HL-60 (cell line): ENCODE measurements at regions not wholly inside any gene's neighbourhood (a gene's known extent, or its start where the extent isn't known, plus 50 kb on each side); places are given as distances from the start of the nearest gene placed in this dataset.

ENCODE experiments used
- DNase-seq, 2 experiments: peaks; one replicate each; pipeline ENCODE4 v3.0.0-alpha.2; 2010 to 2020; ENCODE audit warnings: low read depth in 1 of 2, low spot score in 1 of 2
- H3K27ac ChIP-seq: fragments of 250-450 bp; sonication (Bioruptor Pico); replicated peaks from 2 replicates; pipeline ENCODE4 v1.5.1; 2020; ENCODE audit warnings: mild to moderate bottlenecking, moderate library complexity
- H3K27me3 ChIP-seq: fragments of 250-450 bp; sonication (Bioruptor Pico); 2 replicates; pipeline ENCODE4 v1.5.1; 2021; ENCODE audit warnings: mild to moderate bottlenecking, moderate library complexity; ENCODE audit not compliant: insufficient read depth, poor library complexity, severe bottlenecking
- H3K4me3 ChIP-seq: replicated peaks from 2 replicates; pipeline ENCODE4 v1.5.1; 2011; ENCODE audit warnings: mild to moderate bottlenecking, control low read depth, low read length; ENCODE audit not compliant: insufficient read depth
- CTCF ChIP-seq: IDR thresholded peaks from one replicate; pipeline ENCODE4 v1.5.1; 2011; ENCODE audit warnings: low read length, control low read depth, inconsistent platforms; ENCODE audit not compliant: insufficient read depth
- GABPA ChIP-seq: IDR thresholded peaks from 2 replicates; pipeline ENCODE4 v1.6.1; 2012; ENCODE audit warnings: low read depth
- POLR2AphosphoS5 ChIP-seq: IDR thresholded peaks from 2 replicates; pipeline ENCODE4 v1.6.1; 2012; ENCODE audit warnings: low read depth
- SPI1 ChIP-seq: IDR thresholded peaks from 2 replicates; pipeline ENCODE4 v1.6.1; 2012; ENCODE audit warnings: low read depth, mild to moderate bottlenecking, borderline replicate concordance
- TF ChIP-seq, protein P1 (sequence below): IDR thresholded peaks from 2 replicates; pipeline ENCODE4 v1.6.1; 2012; ENCODE audit warnings: low read depth; ENCODE audit not compliant: insufficient replicate concordance

DNA sequence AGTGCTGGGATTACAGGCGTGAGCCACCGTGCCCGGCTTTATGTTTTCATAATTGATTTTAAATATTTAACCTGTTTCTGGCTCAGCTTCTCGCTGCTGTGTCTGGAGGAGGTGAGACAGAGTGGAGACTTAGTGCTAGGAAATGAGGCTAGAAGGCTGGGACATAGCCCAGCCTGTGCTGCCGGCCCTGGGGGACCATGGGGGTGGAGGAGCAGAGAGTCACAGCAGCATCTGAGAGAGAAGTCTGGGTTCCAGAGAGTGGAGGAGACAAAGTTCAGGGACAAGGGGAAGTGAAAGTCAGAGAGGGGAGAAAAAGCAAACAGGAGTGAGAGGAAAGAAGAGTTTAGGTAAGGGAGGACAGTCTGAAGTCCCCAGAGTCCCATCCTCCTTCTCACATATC lies 71.9 kb downstream of the LHX9 start:
- no peak for DNase-seq
- no peak overlapping the region for H3K4me3 ChIP-seq
- H3K27me3 ChIP-seq = no peaks in the 10 kb centered on the region
- H3K27ac ChIP-seq = no peak overlapping the region
- no peak for TF ChIP-seq CTCF
- TF ChIP-seq POLR2AphosphoS5 = no peak
- TF ChIP-seq, protein P1, sequence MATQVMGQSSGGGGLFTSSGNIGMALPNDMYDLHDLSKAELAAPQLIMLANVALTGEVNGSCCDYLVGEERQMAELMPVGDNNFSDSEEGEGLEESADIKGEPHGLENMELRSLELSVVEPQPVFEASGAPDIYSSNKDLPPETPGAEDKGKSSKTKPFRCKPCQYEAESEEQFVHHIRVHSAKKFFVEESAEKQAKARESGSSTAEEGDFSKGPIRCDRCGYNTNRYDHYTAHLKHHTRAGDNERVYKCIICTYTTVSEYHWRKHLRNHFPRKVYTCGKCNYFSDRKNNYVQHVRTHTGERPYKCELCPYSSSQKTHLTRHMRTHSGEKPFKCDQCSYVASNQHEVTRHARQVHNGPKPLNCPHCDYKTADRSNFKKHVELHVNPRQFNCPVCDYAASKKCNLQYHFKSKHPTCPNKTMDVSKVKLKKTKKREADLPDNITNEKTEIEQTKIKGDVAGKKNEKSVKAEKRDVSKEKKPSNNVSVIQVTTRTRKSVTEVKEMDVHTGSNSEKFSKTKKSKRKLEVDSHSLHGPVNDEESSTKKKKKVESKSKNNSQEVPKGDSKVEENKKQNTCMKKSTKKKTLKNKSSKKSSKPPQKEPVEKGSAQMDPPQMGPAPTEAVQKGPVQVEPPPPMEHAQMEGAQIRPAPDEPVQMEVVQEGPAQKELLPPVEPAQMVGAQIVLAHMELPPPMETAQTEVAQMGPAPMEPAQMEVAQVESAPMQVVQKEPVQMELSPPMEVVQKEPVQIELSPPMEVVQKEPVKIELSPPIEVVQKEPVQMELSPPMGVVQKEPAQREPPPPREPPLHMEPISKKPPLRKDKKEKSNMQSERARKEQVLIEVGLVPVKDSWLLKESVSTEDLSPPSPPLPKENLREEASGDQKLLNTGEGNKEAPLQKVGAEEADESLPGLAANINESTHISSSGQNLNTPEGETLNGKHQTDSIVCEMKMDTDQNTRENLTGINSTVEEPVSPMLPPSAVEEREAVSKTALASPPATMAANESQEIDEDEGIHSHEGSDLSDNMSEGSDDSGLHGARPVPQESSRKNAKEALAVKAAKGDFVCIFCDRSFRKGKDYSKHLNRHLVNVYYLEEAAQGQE = no peak
- no peak for TF ChIP-seq SPI1
- TF ChIP-seq GABPA = no peak

DNA sequence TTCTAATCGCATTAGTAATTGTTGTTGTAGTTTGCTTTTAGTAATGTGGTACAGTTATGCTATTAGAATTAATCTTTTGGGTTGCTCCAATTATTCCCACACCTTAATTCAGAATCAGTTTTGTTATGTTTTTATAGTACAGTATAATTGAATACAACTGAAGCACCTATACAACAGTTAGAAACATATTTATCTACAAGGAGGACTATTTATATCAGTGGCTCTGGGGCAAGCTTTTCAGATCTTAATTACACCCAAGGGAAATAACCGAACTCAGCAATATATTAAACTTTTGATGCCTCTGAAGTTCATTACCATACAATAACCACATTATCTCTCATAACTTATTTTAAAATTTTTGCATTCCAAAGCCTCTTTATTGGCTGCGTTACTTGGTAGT lies 74.4 kb downstream of the LHX9 start:
- DNase-seq = no peak
- H3K27me3 ChIP-seq = no peaks in the 10 kb centered on the region
- TF ChIP-seq CTCF (no peak), GABPA (no peak), POLR2AphosphoS5 (no peak), SPI1 (no peak)
- TF ChIP-seq, protein P1 = no peak
- H3K27ac ChIP-seq = no peak overlapping the region
- H3K4me3 ChIP-seq = no peak overlapping the region

DNA sequence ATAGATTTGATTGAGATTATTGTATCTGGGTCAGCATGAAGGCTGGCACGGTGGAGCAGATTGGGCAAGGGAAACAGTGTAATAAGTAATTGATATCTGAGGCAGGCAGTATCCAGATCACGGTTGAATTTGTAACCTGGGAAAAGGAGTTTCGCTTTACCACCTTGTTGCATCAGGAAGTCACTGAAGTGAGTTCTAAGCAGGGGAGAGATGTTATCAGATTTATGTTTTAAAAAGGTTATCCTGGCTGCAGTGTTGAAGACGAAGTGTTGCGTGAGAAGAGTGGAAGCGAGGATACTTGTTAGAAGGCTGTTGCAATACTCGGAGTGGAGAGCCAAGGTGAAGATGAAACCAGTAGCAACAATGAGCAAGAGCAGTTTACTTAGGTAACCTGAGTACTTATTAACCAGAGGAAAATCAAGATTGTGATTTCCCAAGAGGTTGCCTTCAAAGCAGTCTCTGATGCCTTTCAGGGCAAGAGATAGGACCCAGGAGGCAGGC lies 77.8 kb downstream of the LHX9 start:
- no peak overlapping the region for H3K4me3 ChIP-seq

More for the DNA sequence above, 77.8 kb downstream of the LHX9 start:
- Histone ChIP-seq H3K27me3 (no peaks in the 10 kb centered on the region), H3K27ac (no peak overlapping the region)
- TF ChIP-seq, protein P1 = no peak
- no peak for TF ChIP-seq GABPA
- no peak for TF ChIP-seq CTCF
- no peak for TF ChIP-seq POLR2AphosphoS5
- DNase-seq = no peak
